SH-SY5Y (cell line): ENCODE measurements at regions not wholly inside any gene's neighbourhood (a gene's known extent, or its start where the extent isn't known, plus 50 kb on each side); places are given as distances from the start of the nearest gene placed in this dataset.

ENCODE experiments used
- GATA2 ChIP-seq: IDR thresholded peaks from 2 replicates; pipeline ENCODE4 v1.6.1; 2011; ENCODE audit warnings: mild to moderate bottlenecking, low read depth, low read length
- GATA3 ChIP-seq: IDR thresholded peaks from 2 replicates; pipeline ENCODE4 v1.6.1; 2011; ENCODE audit warnings: low read depth, mild to moderate bottlenecking, low read length, moderate library complexity

DNA sequence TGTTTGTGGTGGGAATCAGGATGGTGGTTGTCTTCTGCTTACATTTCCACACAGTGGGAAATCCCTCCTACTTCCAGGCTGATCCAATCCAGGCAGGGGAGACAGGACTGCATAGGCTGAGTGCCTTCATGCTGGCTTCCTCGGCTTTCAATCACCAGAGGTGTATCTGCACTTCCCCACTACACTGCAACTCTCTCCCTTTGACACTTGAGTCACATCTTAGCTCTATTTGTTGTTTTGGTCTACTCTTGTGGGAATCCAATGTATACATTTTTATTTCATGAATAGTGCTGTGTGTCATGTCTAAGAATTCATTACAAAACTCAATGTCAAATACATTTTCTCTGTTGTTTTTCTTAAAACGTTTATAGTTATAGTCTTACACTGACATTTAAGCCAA, 735.6 kb downstream of the XPNPEP1 start:
- TF ChIP-seq GATA2: no peak
- no peak for TF ChIP-seq GATA3
